ENCODE measurements at regions not wholly inside any gene's neighbourhood (a gene's known extent, or its start where the extent isn't known, plus 50 kb on each side); places are given as distances from the start of the nearest gene placed in this dataset.

DNA sequence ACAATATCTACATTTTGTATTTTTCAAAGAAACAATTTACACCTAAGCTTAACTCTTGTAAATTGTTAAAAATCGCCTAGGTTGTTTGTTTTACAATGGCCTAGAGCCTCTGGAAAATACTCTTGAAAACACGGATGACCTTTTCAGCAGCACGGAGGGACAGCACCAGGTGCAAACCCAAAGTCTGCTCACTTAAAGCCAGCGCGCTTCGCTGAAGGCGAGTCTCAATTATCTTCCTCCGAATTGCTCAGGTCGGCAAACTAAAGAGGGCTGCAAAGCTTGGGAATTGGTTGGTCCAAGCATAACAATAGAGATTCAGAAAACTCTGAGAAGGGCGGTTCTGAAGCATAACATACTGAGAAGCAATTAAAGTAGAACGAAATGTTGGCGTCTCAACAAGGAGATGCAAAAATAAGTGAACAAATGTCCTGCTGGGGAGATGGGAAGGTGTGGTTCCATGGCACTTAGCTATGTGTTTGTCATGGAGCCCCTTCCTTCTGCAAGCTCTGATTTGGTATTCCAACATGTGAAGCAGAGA, 139.9 kb upstream of the PITRM1 start:
- no peak overlapping the region for H3K27ac ChIP-seq
- no peak for ATAC-seq
- WGBS, 2 donors = 77 to 82% methylated on average over 12 of the region's 12 CpGs
- DNase-seq = no peak
- H3K4me1 ChIP-seq = peaks cover 0 to 4% (median 0%) of the 10 kb centered on the region in 9 donors
- TF ChIP-seq, protein P1, sequence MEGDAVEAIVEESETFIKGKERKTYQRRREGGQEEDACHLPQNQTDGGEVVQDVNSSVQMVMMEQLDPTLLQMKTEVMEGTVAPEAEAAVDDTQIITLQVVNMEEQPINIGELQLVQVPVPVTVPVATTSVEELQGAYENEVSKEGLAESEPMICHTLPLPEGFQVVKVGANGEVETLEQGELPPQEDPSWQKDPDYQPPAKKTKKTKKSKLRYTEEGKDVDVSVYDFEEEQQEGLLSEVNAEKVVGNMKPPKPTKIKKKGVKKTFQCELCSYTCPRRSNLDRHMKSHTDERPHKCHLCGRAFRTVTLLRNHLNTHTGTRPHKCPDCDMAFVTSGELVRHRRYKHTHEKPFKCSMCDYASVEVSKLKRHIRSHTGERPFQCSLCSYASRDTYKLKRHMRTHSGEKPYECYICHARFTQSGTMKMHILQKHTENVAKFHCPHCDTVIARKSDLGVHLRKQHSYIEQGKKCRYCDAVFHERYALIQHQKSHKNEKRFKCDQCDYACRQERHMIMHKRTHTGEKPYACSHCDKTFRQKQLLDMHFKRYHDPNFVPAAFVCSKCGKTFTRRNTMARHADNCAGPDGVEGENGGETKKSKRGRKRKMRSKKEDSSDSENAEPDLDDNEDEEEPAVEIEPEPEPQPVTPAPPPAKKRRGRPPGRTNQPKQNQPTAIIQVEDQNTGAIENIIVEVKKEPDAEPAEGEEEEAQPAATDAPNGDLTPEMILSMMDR (IDR thresholded peaks at IDR 0.05) = no peak
- no peaks in the 10 kb centered on the region for H3K36me3 ChIP-seq
- H3K9me3 ChIP-seq = peaks cover 0 to 7% (median 0%) of the 10 kb centered on the region in 11 donors
- no peak overlapping the region for H3K4me3 ChIP-seq
- intact Hi-C loops (cut with DNase I) = no loop called here
- peaks cover 0 to 12% (median 0%) of the 10 kb centered on the region in 7 donors for H3K27me3 ChIP-seq

DNA sequence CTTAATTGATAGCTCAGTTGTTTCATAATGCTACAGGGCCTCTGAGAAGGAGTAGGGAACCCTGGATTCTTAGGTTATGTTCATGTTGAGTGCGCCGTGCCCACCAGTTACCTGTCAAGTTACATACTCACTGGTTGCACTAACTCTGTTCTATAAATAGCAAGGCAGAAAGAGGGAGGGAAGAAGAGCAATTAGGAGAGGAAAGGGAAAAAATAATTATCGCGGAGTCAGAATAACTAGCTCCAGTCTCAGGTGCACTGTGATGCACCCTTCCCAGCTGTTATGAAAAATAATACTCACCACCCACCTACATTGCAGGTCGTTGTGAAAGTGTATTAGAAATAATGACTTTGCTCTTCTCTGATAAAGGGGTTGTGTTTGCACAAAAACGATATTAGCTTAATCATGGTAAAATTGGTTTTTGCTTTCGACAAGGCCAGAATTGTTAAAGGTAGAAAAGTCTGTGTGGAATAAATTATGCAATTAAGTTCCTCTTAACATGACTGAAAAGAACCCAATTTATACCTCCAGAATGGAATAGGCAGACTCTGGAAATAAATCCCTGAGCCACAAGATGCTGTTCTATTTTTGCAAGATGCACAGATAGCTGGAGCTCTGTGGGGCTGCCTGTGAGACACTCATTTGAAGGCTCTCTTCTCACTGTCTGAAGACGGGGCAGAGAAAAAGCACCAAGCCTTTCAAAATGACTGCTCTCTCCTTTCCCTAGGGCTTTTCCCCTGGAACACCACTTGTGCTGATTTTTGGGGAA, 137.6 kb upstream of the PITRM1 start:
- H3K36me3 ChIP-seq = no peaks in the 10 kb centered on the region
- 77 to 78% methylated on average over 8 of the region's 8 CpGs for WGBS, 2 donors
- H3K27ac ChIP-seq = no peak overlapping the region
- peaks cover 0 to 1% (median 0%) of the 10 kb centered on the region in 7 donors for H3K27me3 ChIP-seq
- TF ChIP-seq, protein P1 (IDR thresholded peaks at IDR 0.05) = no peak
- ATAC-seq (no peak), DNase-seq (no peak)
- intact Hi-C loops (cut with DNase I) = no loop called here
- H3K4me3 ChIP-seq = no peak overlapping the region
- peaks cover 0 to 7% (median 0%) of the 10 kb centered on the region in 11 donors for H3K9me3 ChIP-seq
- peaks cover 0 to 4% (median 0%) of the 10 kb centered on the region in 9 donors for H3K4me1 ChIP-seq

DNA sequence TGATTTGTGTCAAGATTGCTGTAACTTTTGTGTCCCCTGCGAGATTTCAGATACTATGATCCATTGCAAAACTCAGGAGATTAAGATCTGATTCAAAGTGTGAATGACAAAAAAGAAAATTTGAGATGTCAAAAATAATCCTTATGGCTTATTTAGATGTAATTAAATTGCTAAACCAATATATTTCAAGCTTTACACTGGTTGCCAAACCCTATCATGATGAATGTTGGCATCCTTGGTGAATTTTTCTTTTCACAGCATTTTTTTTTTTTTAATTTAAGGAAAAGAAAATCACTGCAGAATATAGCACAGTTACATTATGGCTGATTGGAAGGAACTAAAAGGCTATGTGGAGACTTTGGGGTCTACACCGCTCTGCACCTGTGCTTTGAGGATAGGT, 133.5 kb upstream of the PITRM1 start:
- Histone ChIP-seq H3K4me1 (no peaks in the 10 kb centered on the region), H3K27ac (no peak overlapping the region), H3K27me3 (no peaks in the 10 kb centered on the region), H3K9me3 (peaks cover 0 to 19% (median 0%) of the 10 kb centered on the region in 11 donors), H3K4me3 (no peak overlapping the region), H3K36me3 (no peaks in the 10 kb centered on the region)
- DNase-seq (no peak), ATAC-seq (no peak)
- WGBS, 2 donors = 96% methylated on average over 2 of the region's 2 CpGs
- TF ChIP-seq, protein P1 (IDR thresholded peaks at IDR 0.05) = no peak
- intact Hi-C loops (cut with DNase I) = no loop called here

DNA sequence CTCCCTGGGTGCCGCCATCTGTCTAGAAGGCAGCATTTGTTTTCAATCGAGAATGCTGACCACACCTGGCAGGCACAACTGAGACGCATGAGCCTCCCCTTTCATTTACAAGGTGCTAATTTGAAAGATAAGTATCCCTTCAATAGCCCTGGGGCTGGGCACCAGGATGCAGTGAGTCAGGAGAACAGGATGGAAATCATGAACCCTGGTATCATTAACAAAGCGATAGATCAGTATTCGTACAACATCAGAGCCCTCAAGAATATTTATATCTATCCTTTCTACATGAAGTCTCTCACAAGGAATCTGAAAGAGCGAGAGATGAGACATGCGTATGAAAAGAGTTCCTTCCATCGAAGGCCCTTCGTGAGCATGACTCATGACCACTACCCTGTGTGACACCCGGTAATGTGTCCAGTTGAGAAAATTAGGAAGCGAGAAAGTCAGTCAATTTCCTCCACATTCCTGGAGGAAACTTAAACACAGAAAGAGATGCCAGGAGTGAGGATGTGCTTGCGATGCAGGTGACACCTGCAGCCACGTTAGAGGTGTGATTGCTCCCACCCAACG, 123.1 kb upstream of the PITRM1 start:
- TF ChIP-seq, protein P1 (IDR thresholded peaks at IDR 0.05) = no peak
- no peak for DNase-seq
- 89% methylated on average over 14 of the region's 14 CpGs for WGBS, 2 donors
- ATAC-seq = no peak
- H3K27me3 ChIP-seq = no peaks in the 10 kb centered on the region
- no peaks in the 10 kb centered on the region for H3K4me1 ChIP-seq
- no peak overlapping the region for H3K27ac ChIP-seq
- intact Hi-C loops (cut with DNase I) = no loop called here
- H3K4me3 ChIP-seq = no peak overlapping the region
- H3K9me3 ChIP-seq = no peaks in the 10 kb centered on the region
- H3K36me3 ChIP-seq = no peaks in the 10 kb centered on the region
